IPS DF 19.7 (cell line): ENCODE measurements at regions not wholly inside any gene's neighbourhood (a gene's known extent, or its start where the extent isn't known, plus 50 kb on each side); places are given as distances from the start of the nearest gene placed in this dataset.
"Not testable (repeated sequence)": the region's sequence is repeated elsewhere in the genome, so short reads cannot be mapped to it uniquely, and the experiment has no call there.

Experiments
- DNase-seq: peaks from one replicate; pipeline ENCODE4 v3.0.0-alpha.2; 2013; ENCODE audit warnings: low read depth, low spot score

- no peak for DNase-seq
Observed at GRCh38 chr1:212155219-212155618, 119.7 kb downstream of the DTL start.

DNA sequence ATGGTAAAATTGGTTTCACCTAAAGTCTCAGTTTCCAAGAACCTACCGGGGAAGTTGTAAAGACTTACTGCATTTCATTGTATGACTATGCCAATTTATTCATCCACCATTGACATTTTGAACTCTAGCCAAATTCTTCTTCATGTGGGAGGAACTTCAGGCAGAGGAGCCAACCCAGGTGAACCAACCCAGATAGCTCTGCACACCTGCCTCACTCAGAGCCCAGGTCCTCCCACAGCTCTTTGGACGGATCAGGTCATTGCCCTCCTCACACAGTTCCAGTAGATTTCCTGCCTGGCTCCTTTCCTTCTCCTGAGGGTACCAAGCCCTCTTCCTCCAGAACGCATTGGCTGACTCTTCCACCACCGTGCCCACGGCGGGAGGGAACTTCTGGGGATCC lies 121.7 kb downstream of the DTL start:
- no peak for DNase-seq

- DNase-seq: no peak
Observed at GRCh38 chr1:212158912-212159796, 123.6 kb downstream of the DTL start.

DNA sequence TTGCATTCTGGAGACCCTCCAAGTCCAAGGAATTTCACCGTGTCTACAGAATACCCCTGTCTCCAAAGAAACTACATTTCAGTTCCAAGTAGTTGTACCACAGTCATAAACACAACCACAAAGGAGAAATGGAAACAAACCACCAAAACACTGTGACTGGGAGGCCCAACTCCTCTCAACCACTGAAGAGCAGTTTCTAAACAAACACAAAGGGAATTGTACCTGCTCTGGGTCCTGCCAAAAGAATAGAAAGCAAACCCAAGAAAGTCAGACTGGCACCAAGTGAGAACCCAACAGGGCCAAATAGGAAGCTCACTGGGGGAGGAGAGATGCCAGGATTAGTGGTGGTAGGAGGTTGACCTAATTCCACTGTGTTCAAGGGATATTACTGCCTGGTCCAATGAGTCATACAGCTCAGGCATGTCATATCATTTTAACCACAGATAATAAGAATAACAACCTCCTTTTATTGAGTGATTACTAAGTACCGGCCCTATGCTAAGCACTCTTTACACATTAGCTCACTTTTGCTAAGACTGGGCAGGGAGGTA lies 123.9 kb upstream of the PPP2R5A start:
- no peak for DNase-seq

DNA sequence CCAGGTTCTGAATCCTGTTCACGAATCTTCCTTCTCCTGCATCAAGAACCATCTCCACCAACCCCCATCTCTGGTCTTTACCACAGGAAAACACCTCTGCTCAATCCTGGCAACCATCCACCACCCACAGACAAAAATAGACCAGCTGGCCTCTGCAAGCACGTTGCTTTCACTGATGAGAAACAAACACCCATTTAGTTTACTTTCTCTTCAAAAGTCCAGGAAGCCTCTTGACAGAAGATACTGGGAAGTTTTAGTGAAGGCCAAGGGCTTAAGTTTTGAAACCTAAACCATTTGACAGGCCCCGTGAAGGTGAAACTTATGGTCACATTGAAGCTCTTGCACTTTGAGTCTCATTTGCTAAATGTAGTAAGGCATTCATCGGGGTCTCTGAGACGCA lies 122.6 kb upstream of the PPP2R5A start:
- DNase-seq: no peak

DNA sequence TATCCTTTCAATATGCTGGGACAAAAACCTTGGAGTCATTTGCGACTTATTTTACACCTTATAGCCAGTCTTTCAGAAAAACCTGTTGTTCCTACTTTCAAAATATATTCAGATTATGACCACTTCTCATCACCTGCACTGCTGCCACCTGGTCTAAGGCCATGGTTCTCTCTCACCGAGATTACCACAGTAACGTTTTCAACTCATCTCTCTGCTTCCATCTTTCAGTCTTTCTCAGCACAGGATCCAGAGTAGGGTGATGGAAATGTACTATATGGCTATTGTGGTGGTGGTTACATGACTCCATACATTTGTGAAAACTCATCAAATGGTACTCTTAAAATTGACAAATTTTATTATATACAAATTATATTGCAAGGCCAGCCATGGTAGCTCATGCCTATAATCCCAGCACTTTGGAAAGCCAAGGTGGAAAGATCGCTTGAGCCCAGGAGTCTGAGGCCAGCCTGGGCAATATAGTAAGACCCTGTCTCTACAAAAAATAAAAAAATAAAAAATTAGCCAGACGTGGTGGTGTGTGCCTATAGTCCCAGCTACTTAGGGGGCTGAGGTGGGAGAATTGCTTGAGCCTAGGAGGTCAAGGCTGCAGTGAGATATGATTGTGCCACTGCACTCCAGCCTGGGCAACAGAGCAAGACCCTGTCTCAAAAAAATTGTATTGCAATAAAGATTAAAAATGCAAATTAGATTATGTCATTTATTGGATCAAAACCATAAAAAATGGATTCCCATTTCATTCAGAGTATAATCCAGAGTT lies 120.9 kb upstream of the PPP2R5A start:
- DNase-seq: no peak

DNA sequence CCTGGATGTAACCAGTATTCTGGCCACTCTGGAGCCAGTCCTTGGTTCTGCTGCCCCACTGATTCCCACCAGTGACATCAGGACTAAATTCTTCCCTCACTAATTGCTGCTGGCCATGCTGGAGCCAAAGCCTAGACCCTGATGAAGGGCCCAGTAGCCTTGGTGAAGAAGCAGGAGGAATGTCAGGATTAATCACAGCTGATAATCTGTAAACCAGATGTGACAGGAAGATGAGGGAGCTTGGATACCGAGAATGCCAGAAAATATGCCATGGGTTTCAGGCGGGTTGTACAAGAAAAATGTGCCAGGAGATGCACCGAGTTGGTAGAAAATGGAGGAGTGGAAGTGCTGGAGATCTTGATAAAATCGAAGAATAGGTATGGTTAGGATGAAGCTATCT lies 119.0 kb upstream of the PPP2R5A start:
- no peak for DNase-seq

- DNase-seq: no peak
Observed at GRCh38 chr1:212166644-212167043, 118.6 kb upstream of the PPP2R5A start.

DNA sequence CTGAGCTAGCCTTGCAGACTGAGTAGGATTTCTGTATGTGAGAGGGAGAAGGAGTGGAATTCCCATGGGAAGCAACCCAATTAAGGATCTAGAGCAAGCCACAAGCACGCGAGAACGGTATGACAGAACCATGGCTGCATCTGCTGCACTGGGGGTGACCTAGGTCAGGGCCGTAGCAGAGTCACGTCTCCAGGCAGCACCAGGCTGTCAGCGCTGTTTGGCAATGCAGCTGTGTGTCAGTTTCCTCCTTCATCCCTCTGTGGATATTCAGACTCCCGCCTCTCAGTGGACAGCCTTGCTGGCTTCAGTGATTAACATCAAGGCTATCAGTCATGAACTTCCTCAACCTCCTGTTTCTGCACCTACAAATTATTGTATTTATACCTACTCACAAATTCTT lies 118.1 kb upstream of the PPP2R5A start:
- DNase-seq: no peak

GRCh38 chr1:212173567-212173966 lies 111.6 kb upstream of the PPP2R5A start:
- no peak for DNase-seq

DNA sequence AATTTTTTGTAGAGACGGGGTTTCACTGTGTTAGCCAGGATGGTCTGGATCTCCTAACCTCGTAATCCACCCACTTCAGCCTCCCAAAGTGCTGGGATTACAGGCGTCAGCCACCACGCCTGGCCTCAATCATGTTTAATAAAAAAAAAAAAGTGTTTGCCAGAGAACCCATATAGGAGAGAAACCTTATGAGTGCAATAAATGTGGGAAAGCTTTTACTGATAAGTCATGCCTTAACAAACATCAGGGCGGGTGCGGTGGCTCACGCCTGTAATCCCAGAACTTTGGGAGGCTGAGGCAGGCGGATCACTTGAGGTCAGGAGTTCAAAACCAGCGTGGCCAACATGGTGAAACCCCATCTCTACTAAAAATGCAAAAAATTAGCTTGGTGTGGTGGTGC lies 110.9 kb upstream of the PPP2R5A start:
- DNase-seq: not testable (repeated sequence)

GRCh38 chr1:212177542-212177941 lies 107.7 kb upstream of the PPP2R5A start:
- no peak for DNase-seq

DNA sequence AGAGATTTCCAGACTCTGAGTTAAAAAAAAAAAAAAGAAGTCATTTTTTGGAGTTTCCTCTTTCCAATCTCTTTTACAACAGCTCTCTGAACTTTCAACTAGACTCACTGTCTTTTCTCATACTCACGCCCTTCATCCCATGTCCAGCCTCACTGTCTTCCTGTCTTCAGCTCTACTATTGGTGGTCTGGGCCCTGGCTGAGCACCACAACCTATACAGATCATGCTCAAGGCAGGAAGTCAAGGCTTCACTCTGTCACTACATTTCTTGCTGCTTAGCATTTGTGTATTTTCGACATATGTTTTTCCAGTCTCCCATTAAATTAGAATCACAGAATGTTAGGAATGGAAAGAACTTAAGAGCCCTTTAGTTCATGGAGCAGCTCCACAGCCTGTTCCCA lies 106.4 kb upstream of the PPP2R5A start:
- no peak for DNase-seq

DNA sequence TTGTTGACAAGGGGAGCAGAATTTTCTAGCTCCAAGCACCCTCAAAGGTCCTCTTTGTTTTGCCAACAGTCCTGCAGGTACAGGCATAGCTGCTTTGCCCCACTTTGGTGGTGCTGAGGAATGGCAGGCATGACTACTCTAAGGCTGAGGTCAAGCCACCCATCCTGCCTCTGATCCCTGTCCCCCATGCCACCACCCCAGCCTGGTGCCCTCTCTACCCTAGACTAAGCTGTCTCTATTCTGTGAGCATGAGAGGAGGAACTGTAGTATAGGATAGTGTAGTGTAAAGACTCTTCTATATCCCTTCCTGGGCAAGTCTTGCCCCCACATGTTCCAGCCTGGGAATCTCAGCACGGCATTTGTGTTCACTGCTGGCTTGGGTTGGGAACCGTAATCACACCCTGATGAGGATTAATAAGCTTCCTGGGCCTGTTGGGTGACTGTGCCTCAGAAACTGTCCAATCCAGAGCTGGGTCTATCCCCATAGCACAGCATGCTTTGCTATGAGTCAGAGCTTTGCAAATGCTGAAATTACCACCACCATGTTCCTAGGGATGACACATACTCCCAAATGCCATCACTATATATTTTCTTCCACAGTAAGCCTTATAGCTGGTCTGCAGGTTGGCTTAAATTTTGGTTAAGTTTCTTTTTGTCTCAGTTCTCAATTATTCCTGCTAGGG lies 105.7 kb upstream of the PPP2R5A start:
- no peak for DNase-seq

DNA sequence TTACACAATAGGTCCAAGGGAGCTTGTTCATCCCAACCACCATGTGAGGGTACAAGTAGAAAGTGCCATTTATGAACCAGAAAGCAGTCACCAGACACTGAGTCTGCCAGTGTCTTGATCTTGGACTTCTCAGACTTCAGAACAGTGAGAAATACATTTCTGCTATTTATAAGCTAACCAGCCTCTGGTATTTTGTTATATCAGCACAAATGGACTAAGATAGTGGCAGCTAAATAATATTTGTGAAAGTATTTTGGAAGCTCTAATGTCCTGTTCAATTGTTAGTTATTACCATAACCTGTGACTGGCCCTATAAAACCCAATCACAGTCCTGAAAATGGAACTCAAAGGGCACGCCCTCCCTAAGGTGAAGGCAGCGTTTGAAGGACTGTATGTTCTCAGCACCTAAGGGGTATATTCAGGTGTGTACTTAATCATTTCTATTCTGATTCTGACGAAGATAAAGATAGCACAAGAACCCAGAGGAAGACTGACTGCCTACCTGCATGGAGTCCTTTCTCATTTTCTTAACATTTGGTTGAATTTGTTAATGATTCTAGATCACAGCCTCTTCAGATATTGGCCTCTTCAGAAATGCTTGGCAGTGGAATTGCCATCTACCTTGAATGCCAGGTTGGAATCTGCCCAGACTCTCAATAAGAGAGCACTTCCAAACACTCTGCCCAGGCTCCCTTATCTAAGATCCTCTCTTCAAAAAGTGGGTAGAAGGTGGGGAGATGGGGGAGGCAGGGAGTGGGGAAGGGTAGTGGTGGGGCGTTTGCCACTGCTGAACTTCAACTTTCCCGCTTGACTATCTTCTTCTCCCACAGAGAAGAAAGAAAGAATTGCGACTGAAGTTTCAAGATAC lies 104.0 kb upstream of the PPP2R5A start:
- no peak for DNase-seq

DNA sequence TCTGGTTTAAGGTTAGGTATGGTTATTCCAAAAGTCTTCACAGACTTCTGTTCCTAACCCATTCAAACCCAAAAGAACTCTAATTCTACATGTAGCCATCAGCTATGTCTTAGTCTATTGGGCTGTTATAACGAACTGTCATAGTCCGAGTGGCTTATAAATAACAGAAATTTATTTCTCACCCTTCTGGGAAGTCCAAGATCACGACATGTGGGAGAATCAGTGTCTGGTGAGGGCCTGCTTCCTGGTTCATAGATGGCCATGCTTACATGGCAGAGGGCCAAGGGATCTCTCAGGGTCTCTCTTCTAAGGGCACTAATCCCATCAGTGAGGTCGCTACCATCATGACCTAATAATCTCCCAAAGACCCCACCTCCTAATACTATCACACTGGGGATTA lies 103.0 kb upstream of the PPP2R5A start:
- no peak for DNase-seq

DNA sequence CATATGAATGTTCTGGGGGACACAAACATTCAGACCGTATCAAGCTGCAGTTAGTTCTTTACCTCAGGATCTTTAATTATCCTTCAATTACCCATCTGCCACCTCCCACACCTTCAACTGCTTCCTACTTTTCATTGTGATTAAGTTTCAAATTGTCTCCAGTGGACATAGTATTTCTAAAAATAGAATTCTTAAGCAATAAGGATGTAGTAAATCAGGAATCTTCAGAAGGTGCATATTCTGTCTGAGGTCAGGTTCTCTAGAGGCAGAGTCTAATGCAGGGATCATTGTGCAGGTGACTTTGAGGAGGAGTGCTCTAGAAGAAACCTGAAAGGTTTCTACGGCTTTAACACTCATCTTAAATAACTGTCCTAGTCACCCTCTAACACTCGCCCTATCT lies 102.6 kb upstream of the PPP2R5A start:
- DNase-seq: no peak

DNA sequence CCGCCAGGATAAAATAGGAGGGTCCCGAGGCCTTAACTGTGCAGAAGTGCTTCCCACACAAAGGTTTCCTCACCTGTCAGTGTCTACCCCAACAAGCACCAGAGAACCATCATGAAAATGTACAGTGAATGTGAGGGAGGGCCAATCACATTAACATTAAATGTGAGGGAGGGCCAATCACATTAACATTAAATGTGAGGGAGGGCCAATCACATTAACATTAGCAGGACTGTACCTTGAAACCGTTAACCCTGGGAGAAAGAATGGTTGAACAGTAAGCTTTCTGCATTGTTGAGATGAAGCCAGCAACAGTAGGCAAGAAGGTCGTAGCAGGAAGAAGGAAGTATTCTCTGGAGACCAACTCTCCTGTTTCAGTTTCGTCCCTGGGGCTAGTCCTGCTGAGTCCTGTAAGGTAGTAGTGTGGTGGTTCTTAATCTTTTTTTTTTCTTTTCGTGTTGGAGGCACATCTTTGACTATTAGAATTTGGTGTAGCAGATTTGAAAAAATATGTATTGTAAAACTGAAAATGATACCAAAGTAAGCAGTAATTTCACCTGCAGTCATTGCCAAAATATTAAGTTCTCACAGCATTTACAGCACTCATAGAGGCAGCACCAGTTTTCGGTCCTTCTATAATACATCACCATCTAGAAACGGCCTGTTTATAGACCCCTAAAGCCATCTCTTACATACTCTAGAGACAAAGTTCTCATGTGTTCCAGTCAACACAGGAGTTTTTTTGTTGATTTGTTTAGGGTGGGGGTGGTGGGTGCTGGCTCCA lies 98.6 kb upstream of the PPP2R5A start:
- DNase-seq: no peak

- DNase-seq: no peak
Observed at GRCh38 chr1:212188599-212189351, 96.4 kb upstream of the PPP2R5A start.

DNA sequence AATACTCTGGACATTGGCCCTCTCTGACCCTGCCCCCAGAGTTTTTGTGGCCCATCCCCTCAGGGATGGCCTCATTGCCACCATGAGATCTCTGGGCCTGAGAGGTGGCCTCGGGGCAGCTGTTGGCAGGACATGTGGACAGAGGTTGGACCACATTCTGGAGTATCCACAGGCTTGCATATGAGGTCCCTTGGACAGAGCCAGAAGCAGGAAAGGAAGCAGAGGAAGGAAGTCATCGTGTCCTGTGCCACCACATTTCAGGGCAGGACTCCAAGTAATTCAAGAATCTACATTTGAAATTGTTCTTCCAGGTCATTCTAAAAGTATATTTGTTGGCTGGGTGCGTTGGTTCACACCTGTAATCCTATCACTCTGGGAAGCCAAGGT lies 95.9 kb upstream of the PPP2R5A start:
- no peak for DNase-seq
